K562 (cell line): ENCODE measurements at regions not wholly inside any gene's neighbourhood (a gene's known extent, or its start where the extent isn't known, plus 50 kb on each side); places are given as distances from the start of the nearest gene placed in this dataset.
A peak's percentile ranks its signal among the peaks of the same experiment; 100 is the strongest.

Source experiments
- ARID2 ChIP-seq: fragments of 450-650 bp; IDR thresholded peaks from 2 replicates; pipeline ENCODE4 v1.6.1; 2017; ENCODE audit warnings: antibody characterized with exemption, mild to moderate bottlenecking
- CHD2 ChIP-seq: IDR thresholded peaks from 2 replicates; pipeline ENCODE4 v1.6.1; 2011; ENCODE audit warnings: low read depth, low read length
- E2F3 ChIP-seq: fragments of 250-450 bp; sonication (Bioruptor Pico); IDR thresholded peaks from 2 replicates; pipeline ENCODE4 v1.4.0; 2020; ENCODE audit warnings: mild to moderate bottlenecking
- HCFC1 ChIP-seq: IDR thresholded peaks from 2 replicates; pipeline ENCODE4 v1.6.1; 2012; ENCODE audit warnings: low read depth, low read length, improper control_type of control experiment
- ILK ChIP-seq: fragments of 450-650 bp; IDR thresholded peaks from 2 replicates; pipeline ENCODE4 v1.6.1; 2016; ENCODE audit warnings: missing genetic modification characterization, low read depth, mild to moderate bottlenecking, missing compliant biosample characterization, moderate library complexity, borderline replicate concordance
- MTA3 ChIP-seq: fragments of 450-650 bp; formaldehyde crosslinking; IDR thresholded peaks from 2 replicates; pipeline ENCODE4 v1.6.1; 2017; ENCODE audit warnings: mild to moderate bottlenecking, borderline replicate concordance
- POLR2H ChIP-seq: IDR thresholded peaks from 2 replicates; pipeline ENCODE4 v1.6.1; 2016; ENCODE audit warnings: missing genetic modification characterization, low read depth, mild to moderate bottlenecking, control low read depth, missing compliant biosample characterization, moderate library complexity
- RAD51 ChIP-seq: fragments of 450-650 bp; IDR thresholded peaks from 2 replicates; pipeline ENCODE4 v1.7.1; 2016; ENCODE audit warnings: low read depth, mild to moderate bottlenecking, borderline replicate concordance
- SAFB2 ChIP-seq: fragments of 200-400 bp; formaldehyde crosslinking; IDR thresholded peaks from 2 replicates; pipeline ENCODE4 v1.6.1; 2018; ENCODE audit warnings: borderline replicate concordance, low read length, low read depth, moderate library complexity; ENCODE audit not compliant: severe bottlenecking
- SP2 ChIP-seq: IDR thresholded peaks from 2 replicates; pipeline ENCODE4 v1.6.1; 2011; ENCODE audit warnings: mild to moderate bottlenecking, low read depth, low read length, moderate library complexity; ENCODE audit not compliant: poor library complexity, severe bottlenecking; ENCODE audit errors: extremely low read depth
- TSC22D4 ChIP-seq: fragments of 450-650 bp; IDR thresholded peaks from 2 replicates; pipeline ENCODE4 v1.6.1; 2016; ENCODE audit warnings: missing genetic modification characterization, missing biosample characterization, control low read depth
- ZC3H11A ChIP-seq: IDR thresholded peaks from 2 replicates; pipeline ENCODE4 v1.6.1; 2012; ENCODE audit warnings: low read depth, low read length, improper control_type of control experiment
- ZNF408 ChIP-seq: fragments of 250-450 bp; sonication (Bioruptor Pico); IDR thresholded peaks from 2 replicates; pipeline ENCODE4 v1.4.0; 2020; ENCODE audit warnings: low read depth, mild to moderate bottlenecking, moderate library complexity
- ZNF436 ChIP-seq: fragments of 250-450, 450-650 bp; sonication (Bioruptor Pico); formaldehyde crosslinking; IDR thresholded peaks from 2 replicates; pipeline ENCODE4 v1.7.0; 2020; ENCODE audit warnings: mild to moderate bottlenecking
- ZNF445 ChIP-seq: fragments of 250-450 bp; sonication (Bioruptor Pico); IDR thresholded peaks from 2 replicates; pipeline ENCODE4 v1.4.0; 2020; ENCODE audit warnings: low read depth, mild to moderate bottlenecking, moderate library complexity
- TF ChIP-seq, protein P1 (sequence below): fragments of 200-800 bp; sonication (Bioruptor generic); IDR thresholded peaks from 2 replicates; pipeline ENCODE4 v1.6.1; 2017; ENCODE audit warnings: missing genetic modification characterization, missing compliant biosample characterization
- TF ChIP-seq, protein P2 (sequence below): fragments of 250-450 bp; sonication (Bioruptor Pico); IDR thresholded peaks from 2 replicates; pipeline ENCODE4 v1.5.0; 2020; ENCODE audit warnings: mild to moderate bottlenecking, borderline replicate concordance
- TF ChIP-seq, protein P3 (sequence below): fragments of 150-350 bp; IDR thresholded peaks from 2 replicates; pipeline ENCODE4 v1.6.1; 2014; ENCODE audit warnings: low read depth, mild to moderate bottlenecking, low read length, borderline replicate concordance
- TF ChIP-seq, protein P4 (sequence below), 2 experiments: fragments of 450-650 bp; IDR thresholded peaks; 2 replicates each; pipeline ENCODE4 v1.6.1; 2016

DNA sequence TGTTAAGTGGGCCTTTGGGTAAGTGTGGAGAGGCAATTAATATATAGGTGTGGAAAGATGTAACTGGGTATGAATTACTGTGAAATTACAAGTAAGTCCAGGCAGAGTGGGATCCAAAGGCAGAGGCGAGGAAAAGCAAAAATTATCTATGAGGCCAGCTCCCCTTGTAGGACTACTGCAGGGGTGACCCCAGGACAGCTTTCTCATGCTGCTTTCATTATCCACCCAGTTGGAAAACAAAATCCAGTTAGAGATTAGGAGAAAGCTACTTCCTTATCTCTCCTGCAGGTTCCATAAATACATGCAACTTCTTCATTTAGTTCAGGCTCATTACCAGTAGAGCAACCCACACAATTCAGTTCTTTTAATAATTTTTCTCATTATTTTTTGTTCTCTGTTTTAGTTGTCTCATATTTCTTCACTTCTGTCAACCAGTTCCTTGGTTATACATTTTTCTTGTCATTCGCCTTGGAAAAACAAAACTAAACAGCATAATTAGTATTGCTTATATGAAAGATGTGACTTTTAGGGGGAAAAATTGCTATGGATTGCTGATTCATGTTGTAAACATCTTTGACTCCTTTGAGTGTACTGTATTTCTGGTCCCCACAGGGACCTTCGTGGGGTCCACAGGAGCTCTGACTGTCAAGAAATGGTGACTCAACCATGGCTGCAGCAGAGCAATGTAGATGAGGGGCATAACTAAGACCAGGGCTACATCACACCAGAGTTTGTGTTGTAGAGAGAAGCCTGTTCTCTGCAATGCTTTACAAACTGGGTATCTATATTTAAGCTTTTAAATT is 110.4 kb upstream of the PARD3B start (continued):
- TF ChIP-seq, protein P1, sequence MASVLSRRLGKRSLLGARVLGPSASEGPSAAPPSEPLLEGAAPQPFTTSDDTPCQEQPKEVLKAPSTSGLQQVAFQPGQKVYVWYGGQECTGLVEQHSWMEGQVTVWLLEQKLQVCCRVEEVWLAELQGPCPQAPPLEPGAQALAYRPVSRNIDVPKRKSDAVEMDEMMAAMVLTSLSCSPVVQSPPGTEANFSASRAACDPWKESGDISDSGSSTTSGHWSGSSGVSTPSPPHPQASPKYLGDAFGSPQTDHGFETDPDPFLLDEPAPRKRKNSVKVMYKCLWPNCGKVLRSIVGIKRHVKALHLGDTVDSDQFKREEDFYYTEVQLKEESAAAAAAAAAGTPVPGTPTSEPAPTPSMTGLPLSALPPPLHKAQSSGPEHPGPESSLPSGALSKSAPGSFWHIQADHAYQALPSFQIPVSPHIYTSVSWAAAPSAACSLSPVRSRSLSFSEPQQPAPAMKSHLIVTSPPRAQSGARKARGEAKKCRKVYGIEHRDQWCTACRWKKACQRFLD: no peak
- no peak for TF ChIP-seq ILK (tag)
- no peak for TF ChIP-seq CHD2
- no peak for TF ChIP-seq HCFC1
- TF ChIP-seq TSC22D4 (tag): no peak
- TF ChIP-seq, protein P2, sequence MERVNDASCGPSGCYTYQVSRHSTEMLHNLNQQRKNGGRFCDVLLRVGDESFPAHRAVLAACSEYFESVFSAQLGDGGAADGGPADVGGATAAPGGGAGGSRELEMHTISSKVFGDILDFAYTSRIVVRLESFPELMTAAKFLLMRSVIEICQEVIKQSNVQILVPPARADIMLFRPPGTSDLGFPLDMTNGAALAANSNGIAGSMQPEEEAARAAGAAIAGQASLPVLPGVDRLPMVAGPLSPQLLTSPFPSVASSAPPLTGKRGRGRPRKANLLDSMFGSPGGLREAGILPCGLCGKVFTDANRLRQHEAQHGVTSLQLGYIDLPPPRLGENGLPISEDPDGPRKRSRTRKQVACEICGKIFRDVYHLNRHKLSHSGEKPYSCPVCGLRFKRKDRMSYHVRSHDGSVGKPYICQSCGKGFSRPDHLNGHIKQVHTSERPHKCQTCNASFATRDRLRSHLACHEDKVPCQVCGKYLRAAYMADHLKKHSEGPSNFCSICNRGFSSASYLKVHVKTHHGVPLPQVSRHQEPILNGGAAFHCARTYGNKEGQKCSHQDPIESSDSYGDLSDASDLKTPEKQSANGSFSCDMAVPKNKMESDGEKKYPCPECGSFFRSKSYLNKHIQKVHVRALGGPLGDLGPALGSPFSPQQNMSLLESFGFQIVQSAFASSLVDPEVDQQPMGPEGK: no peak
- TF ChIP-seq, protein P3, sequence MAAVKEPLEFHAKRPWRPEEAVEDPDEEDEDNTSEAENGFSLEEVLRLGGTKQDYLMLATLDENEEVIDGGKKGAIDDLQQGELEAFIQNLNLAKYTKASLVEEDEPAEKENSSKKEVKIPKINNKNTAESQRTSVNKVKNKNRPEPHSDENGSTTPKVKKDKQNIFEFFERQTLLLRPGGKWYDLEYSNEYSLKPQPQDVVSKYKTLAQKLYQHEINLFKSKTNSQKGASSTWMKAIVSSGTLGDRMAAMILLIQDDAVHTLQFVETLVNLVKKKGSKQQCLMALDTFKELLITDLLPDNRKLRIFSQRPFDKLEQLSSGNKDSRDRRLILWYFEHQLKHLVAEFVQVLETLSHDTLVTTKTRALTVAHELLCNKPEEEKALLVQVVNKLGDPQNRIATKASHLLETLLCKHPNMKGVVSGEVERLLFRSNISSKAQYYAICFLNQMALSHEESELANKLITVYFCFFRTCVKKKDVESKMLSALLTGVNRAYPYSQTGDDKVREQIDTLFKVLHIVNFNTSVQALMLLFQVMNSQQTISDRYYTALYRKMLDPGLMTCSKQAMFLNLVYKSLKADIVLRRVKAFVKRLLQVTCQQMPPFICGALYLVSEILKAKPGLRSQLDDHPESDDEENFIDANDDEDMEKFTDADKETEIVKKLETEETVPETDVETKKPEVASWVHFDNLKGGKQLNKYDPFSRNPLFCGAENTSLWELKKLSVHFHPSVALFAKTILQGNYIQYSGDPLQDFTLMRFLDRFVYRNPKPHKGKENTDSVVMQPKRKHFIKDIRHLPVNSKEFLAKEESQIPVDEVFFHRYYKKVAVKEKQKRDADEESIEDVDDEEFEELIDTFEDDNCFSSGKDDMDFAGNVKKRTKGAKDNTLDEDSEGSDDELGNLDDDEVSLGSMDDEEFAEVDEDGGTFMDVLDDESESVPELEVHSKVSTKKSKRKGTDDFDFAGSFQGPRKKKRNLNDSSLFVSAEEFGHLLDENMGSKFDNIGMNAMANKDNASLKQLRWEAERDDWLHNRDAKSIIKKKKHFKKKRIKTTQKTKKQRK: no peak
- no peak for TF ChIP-seq SAFB2
- TF ChIP-seq POLR2H: peak; percentile 74
- TF ChIP-seq ZNF445 (CRISPR knock-in tag): no peak
- TF ChIP-seq RAD51: no peak
- TF ChIP-seq ARID2: no peak
- no peak for TF ChIP-seq ZC3H11A
- TF ChIP-seq ZNF408 (CRISPR knock-in tag): no peak
- no peak for TF ChIP-seq MTA3
- TF ChIP-seq, protein P4, sequence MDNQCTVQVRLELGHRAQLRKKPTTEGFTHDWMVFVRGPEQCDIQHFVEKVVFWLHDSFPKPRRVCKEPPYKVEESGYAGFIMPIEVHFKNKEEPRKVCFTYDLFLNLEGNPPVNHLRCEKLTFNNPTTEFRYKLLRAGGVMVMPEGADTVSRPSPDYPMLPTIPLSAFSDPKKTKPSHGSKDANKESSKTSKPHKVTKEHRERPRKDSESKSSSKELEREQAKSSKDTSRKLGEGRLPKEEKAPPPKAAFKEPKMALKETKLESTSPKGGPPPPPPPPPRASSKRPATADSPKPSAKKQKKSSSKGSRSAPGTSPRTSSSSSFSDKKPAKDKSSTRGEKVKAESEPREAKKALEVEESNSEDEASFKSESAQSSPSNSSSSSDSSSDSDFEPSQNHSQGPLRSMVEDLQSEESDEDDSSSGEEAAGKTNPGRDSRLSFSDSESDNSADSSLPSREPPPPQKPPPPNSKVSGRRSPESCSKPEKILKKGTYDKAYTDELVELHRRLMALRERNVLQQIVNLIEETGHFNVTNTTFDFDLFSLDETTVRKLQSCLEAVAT (IDR thresholded peaks at IDR 0.05): no peak
- no peak for TF ChIP-seq SP2
- TF ChIP-seq E2F3 (CRISPR knock-in tag): no peak
- no peak for TF ChIP-seq ZNF436 (CRISPR knock-in tag)
